Naive thymus-derived CD4-positive, alpha-beta T cell (primary cell): ENCODE measurements at regions not wholly inside any gene's neighbourhood (a gene's known extent, or its start where the extent isn't known, plus 50 kb on each side); places are given as distances from the start of the nearest gene placed in this dataset.
A peak's percentile ranks its signal among the peaks of the same experiment; 100 is the strongest.
"Not testable (repeated sequence)": the region's sequence is repeated elsewhere in the genome, so short reads cannot be mapped to it uniquely, and the experiment has no call there.

Experiments
- ATAC-seq: fragments of 150-1000 bp; cut with Tn5 transposase; 2 replicates; pipeline ENCODE4 v1.10.0; 2021; ENCODE audit warnings: mild to moderate bottlenecking, moderate library complexity
- CTCF ChIA-PET: fragments of 350-600 bp; sonication (Branson Sonifier 250); formaldehyde crosslinking; loops from one replicate; lab custom pipeline; 2021; ENCODE audit warnings: antibody characterized with exemption; lab: Charles Lee
- POLR2A ChIA-PET: fragments of 350-600 bp; sonication (Branson Sonifier 250); formaldehyde crosslinking; loops from one replicate; lab custom pipeline; 2021; ENCODE audit warnings: antibody characterized with exemption, inconsistent platforms; lab: Charles Lee
- DNase-seq, 9 donors: peaks; one replicate each; pipeline versions ENCODE4 v3.0.0 to v3.0.0-alpha.2; 2020 to 2022; ENCODE audit warnings: mixed read lengths in 1 of 9
- H3K27ac ChIP-seq: one replicate; pipeline ENCODE4 v1.7.0; 2013; ENCODE audit warnings: mild to moderate bottlenecking, low read depth, low read length, moderate library complexity
- H3K27me3 ChIP-seq, 2 donors: one replicate each; pipeline ENCODE4 v1.7.0; 2013; ENCODE audit warnings: low read length in 2 of 2, mild to moderate bottlenecking in 2 of 2, moderate library complexity in 2 of 2; ENCODE audit not compliant: control insufficient read depth in 2 of 2, insufficient read depth in 2 of 2
- H3K36me3 ChIP-seq, 3 experiments: 1 replicate in 2 of 3; 2 replicates in 1 of 3; pipeline ENCODE4 v1.7.0; 2013; ENCODE audit warnings: low read length in 3 of 3, mild to moderate bottlenecking in 3 of 3, moderate library complexity in 1 of 3; ENCODE audit not compliant: insufficient read depth in 3 of 3, control insufficient read depth in 2 of 3
- H3K4me1 ChIP-seq, 2 donors: one replicate each; pipeline ENCODE4 v1.7.0; 2013; ENCODE audit warnings: low read length in 2 of 2, mild to moderate bottlenecking in 2 of 2, moderate library complexity in 1 of 2; ENCODE audit not compliant: control insufficient read depth in 2 of 2, insufficient read depth in 2 of 2
- H3K4me3 ChIP-seq: 2 replicates; pipeline ENCODE4 v1.7.0; 2013; ENCODE audit warnings: mild to moderate bottlenecking, low read length
- H3K9me3 ChIP-seq, 3 experiments: 1 replicate in 2 of 3; 2 replicates in 1 of 3; pipeline ENCODE4 v1.7.0; 2013; ENCODE audit warnings: low read length in 3 of 3; ENCODE audit not compliant: control insufficient read depth in 2 of 3
- H3K27ac Mint-ChIP-seq, 9 donors: one replicate each; pipeline ENCODE4 v1.8.0; 2020 to 2022; ENCODE audit warnings: mixed read lengths in 9 of 9, mild to moderate bottlenecking in 8 of 9, moderate library complexity in 5 of 9, inconsistent platforms in 2 of 9
- H3K27me3 Mint-ChIP-seq, 5 donors: one replicate each; pipeline ENCODE4 v1.8.0; 2021 to 2022; ENCODE audit warnings: mixed read lengths in 5 of 5, mild to moderate bottlenecking in 1 of 5
- H3K36me3 Mint-ChIP-seq, 5 donors: one replicate each; pipeline ENCODE4 v1.8.0; 2020 to 2022; ENCODE audit warnings: mixed read lengths in 5 of 5, mild to moderate bottlenecking in 3 of 5, inconsistent platforms in 1 of 5
- H3K4me1 Mint-ChIP-seq, 7 donors: one replicate each; pipeline ENCODE4 v1.8.0; 2020 to 2022; ENCODE audit warnings: mixed read lengths in 7 of 7, mild to moderate bottlenecking in 3 of 7, inconsistent platforms in 1 of 7
- H3K4me3 Mint-ChIP-seq, 10 donors: one replicate each; pipeline ENCODE4 v1.8.0; 2020 to 2022; ENCODE audit warnings: mild to moderate bottlenecking in 10 of 10, mixed read lengths in 10 of 10, moderate library complexity in 6 of 10, inconsistent platforms in 2 of 10
- H3K9me3 Mint-ChIP-seq, 11 donors: one replicate each; pipeline ENCODE4 v1.8.0; 2020 to 2022; ENCODE audit warnings: mixed read lengths in 11 of 11, mild to moderate bottlenecking in 4 of 11, inconsistent platforms in 1 of 11, moderate library complexity in 1 of 11
- intact Hi-C, 2 donors: fragments of 100-400 bp; cut with micrococcal nuclease; formaldehyde crosslinking; loops; one replicate each; pipeline ENCODE4 v1.15.1; 2023

GRCh38 chr3:198096015-198096414, 136.0 kb downstream of the LMLN start:
- intact Hi-C loops, result no loop called here
- CTCF ChIA-PET, result no interaction called here

GRCh38 chr3:198097048-198097447, 137.0 kb downstream of the LMLN start:
- Histone ChIP-seq H3K27me3 (no peaks in the 10 kb centered on the region), H3K9me3 (peaks cover 0 to 8% (median 0%) of the 10 kb centered on the region in 3 experiments), H3K4me3 (no peak overlapping the region), H3K27ac (no peak overlapping the region), H3K36me3 (no peaks in the 10 kb centered on the region), H3K4me1 (no peaks in the 10 kb centered on the region)
- peaks cover 14 to 34% (median 28%) of the 10 kb centered on the region in 5 donors for H3K27me3 Mint-ChIP-seq
- peaks cover 3 to 46% (median 21%) of the 10 kb centered on the region in 11 donors for H3K9me3 Mint-ChIP-seq
- ChIA-PET POLR2A (interaction anchor here (0.8 kb wide), 1 partner anchor 17 kb away, joined by 3 read pairs; no protein-coding TSS in a partner anchor), CTCF (interaction anchor here (0.9 kb wide), 1 partner anchor 16 kb away, joined by 3 read pairs; no protein-coding TSS in a partner anchor)
- intact Hi-C loops, result no loop called here
- H3K4me1 Mint-ChIP-seq, result peaks cover 0 to 20% (median 8%) of the 10 kb centered on the region in 7 donors
- ATAC-seq (no peak), DNase-seq (no peak)
- H3K27ac Mint-ChIP-seq, result peak overlapping the region in 1 of 9 donors; percentile 22
- peaks cover 0 to 21% (median 4%) of the 10 kb centered on the region in 5 donors for H3K36me3 Mint-ChIP-seq
- peak overlapping the region in 1 of 10 donors; percentile 25 for H3K4me3 Mint-ChIP-seq

More at GRCh38 chr3:198096015-198096414, 136.0 kb downstream of the LMLN start:
- peaks cover 3 to 46% (median 17%) of the 10 kb centered on the region in 11 donors for H3K9me3 Mint-ChIP-seq
- Histone ChIP-seq H3K27me3 (no peaks in the 10 kb centered on the region), H3K4me3 (no peak overlapping the region), H3K27ac (no peak overlapping the region), H3K36me3 (no peaks in the 10 kb centered on the region), H3K9me3 (peaks cover 0 to 8% (median 0%) of the 10 kb centered on the region in 3 experiments), H3K4me1 (no peaks in the 10 kb centered on the region)
- peaks cover 14 to 34% (median 31%) of the 10 kb centered on the region in 5 donors for H3K27me3 Mint-ChIP-seq
- H3K36me3 Mint-ChIP-seq, result peaks cover 0 to 21% (median 4%) of the 10 kb centered on the region in 5 donors
- H3K27ac Mint-ChIP-seq, result no peak overlapping the region
- DNase-seq, result no peak
- H3K4me1 Mint-ChIP-seq, result peaks cover 0 to 20% (median 7%) of the 10 kb centered on the region in 7 donors
- POLR2A ChIA-PET, result no interaction called here
- H3K4me3 Mint-ChIP-seq, result no peak overlapping the region
- no peak for ATAC-seq

- H3K27ac ChIP-seq, POLR2A ChIA-PET, H3K9me3 ChIP-seq, H3K4me1 ChIP-seq, CTCF ChIA-PET, intact Hi-C loops, H3K4me3 ChIP-seq, H3K36me3 ChIP-seq, H3K27me3 ChIP-seq: not testable (repeated sequence)
- Mint-ChIP-seq H3K4me3 (peak overlapping the region in 9 of 10 donors; percentile 22 to 68 (median 47)), H3K9me3 (peaks cover 3 to 48% (median 27%) of the 10 kb centered on the region in 11 donors), H3K36me3 (peaks cover 0 to 18% (median 4%) of the 10 kb centered on the region in 5 donors), H3K4me1 (peaks cover 0 to 27% (median 13%) of the 10 kb centered on the region in 7 donors), H3K27ac (peak overlapping the region; percentile 22 to 92 (median 72)), H3K27me3 (peaks cover 12 to 21% (median 13%) of the 10 kb centered on the region in 5 donors)
- ATAC-seq (peak; percentile 51), DNase-seq (peak in 5 of 9 donors; percentile 10 to 66 (median 38))
Measured at GRCh38 chr3:198098661-198099081, 138.7 kb downstream of the LMLN start.

- Mint-ChIP-seq H3K36me3 (peaks cover 0 to 21% (median 6%) of the 10 kb centered on the region in 5 donors), H3K27ac (peak overlapping the region in 7 of 9 donors; percentile 47 to 90 (median 82)), H3K4me1 (peaks cover 6 to 41% (median 22%) of the 10 kb centered on the region in 7 donors), H3K9me3 (peaks cover 3 to 43% (median 28%) of the 10 kb centered on the region in 11 donors), H3K4me3 (peak overlapping the region in 9 of 10 donors; percentile 10 to 84 (median 66))
- H3K4me3 ChIP-seq, intact Hi-C loops, H3K27ac ChIP-seq, POLR2A ChIA-PET, ATAC-seq, H3K4me1 ChIP-seq, H3K36me3 ChIP-seq, H3K27me3 Mint-ChIP-seq, H3K27me3 ChIP-seq, CTCF ChIA-PET: not testable (repeated sequence)
- peak in 6 of 9 donors; percentile 25 to 73 (median 54) for DNase-seq
- H3K9me3 ChIP-seq, result peaks cover 0 to 16% (median 6%) of the 10 kb centered on the region in 3 experiments
Measured at GRCh38 chr3:198103070-198103469, 143.1 kb downstream of the LMLN start.

- Mint-ChIP-seq H3K36me3 (peaks cover 0 to 15% (median 10%) of the 10 kb centered on the region in 5 donors), H3K4me3 (peak overlapping the region in 9 of 10 donors; percentile 33 to 68 (median 50)), H3K4me1 (peaks cover 3 to 29% (median 22%) of the 10 kb centered on the region in 7 donors), H3K27me3 (peaks cover 11 to 25% (median 12%) of the 10 kb centered on the region in 5 donors), H3K9me3 (peaks cover 3 to 43% (median 26%) of the 10 kb centered on the region in 11 donors), H3K27ac (peak overlapping the region in 8 of 9 donors; percentile 21 to 91 (median 78))
- peaks cover 0 to 15% (median 6%) of the 10 kb centered on the region in 3 experiments for H3K9me3 ChIP-seq
- H3K27ac ChIP-seq, result no peak overlapping the region
- CTCF ChIA-PET, result no interaction called here
- intact Hi-C loops, result no loop called here
- H3K4me3 ChIP-seq, result no peak overlapping the region
- H3K27me3 ChIP-seq, result peaks cover under 1 to 1% of the 10 kb centered on the region in 2 donors
- H3K36me3 ChIP-seq, result no peaks in the 10 kb centered on the region
- no peak for DNase-seq
- ATAC-seq, result no peak
- H3K4me1 ChIP-seq, result peaks cover 0 to 7% of the 10 kb centered on the region in 2 donors
- POLR2A ChIA-PET, result no interaction called here
Measured at GRCh38 chr3:198106265-198106664, 146.2 kb downstream of the LMLN start.

GRCh38 chr3:198107840-198108734, 148.1 kb downstream of the LMLN start:
- intact Hi-C loops, result no loop called here
- H3K27ac ChIP-seq, result no peak overlapping the region
- H3K27me3 ChIP-seq, result peaks cover 11 to 13% of the 10 kb centered on the region in 2 donors
- Mint-ChIP-seq H3K36me3 (peaks cover 0 to 18% (median 13%) of the 10 kb centered on the region in 5 donors), H3K27me3 (peaks cover 20 to 35% (median 21%) of the 10 kb centered on the region in 5 donors), H3K9me3 (peaks cover 4 to 49% (median 24%) of the 10 kb centered on the region in 11 donors), H3K27ac (no peak overlapping the region), H3K4me1 (peaks cover 5 to 30% (median 24%) of the 10 kb centered on the region in 7 donors), H3K4me3 (no peak overlapping the region)
- H3K4me1 ChIP-seq, result peaks cover 0 to 7% of the 10 kb centered on the region in 2 donors
- ATAC-seq, result no peak
- H3K4me3 ChIP-seq, result no peak overlapping the region
- ChIA-PET CTCF (no interaction called here), POLR2A (no interaction called here)
- H3K9me3 ChIP-seq, result peaks cover 0 to 18% (median 6%) of the 10 kb centered on the region in 3 experiments
- no peak for DNase-seq
- H3K36me3 ChIP-seq, result no peaks in the 10 kb centered on the region
